SK-N-SH (cell line): ENCODE measurements at regions not wholly inside any gene's neighbourhood (a gene's known extent, or its start where the extent isn't known, plus 50 kb on each side); places are given as distances from the start of the nearest gene placed in this dataset.

ENCODE experiments used
- CTCF ChIA-PET: fragments of 300-600, 350-600 bp; formaldehyde crosslinking; extraction: SDS; loops from one replicate; lab custom pipeline; 2021; lab: Yijun Ruan, JAX
- POLR2A ChIA-PET: fragments of 350-600 bp; sonication (Branson Sonifier 250); formaldehyde crosslinking; extraction: SDS; loops from one replicate; lab custom pipeline; 2020; ENCODE audit warnings: antibody characterized with exemption, inconsistent platforms; lab: Yijun Ruan, JAX
- DNase-seq: peaks from one replicate; pipeline ENCODE4 v3.0.0; 2012
- H2AFZ ChIP-seq: fragments of 200-600 bp; sonication (generic); 2 replicates; pipeline ENCODE4 v1.8.1; 2016; ENCODE audit warnings: antibody characterized with exemption, mild to moderate bottlenecking, low read depth
- H3F3A ChIP-seq: fragments of 200-600 bp; sonication (generic); replicated peaks from 2 replicates; pipeline ENCODE3; 2016; ENCODE audit warnings: antibody characterized with exemption, mild to moderate bottlenecking; ENCODE audit not compliant: insufficient read depth
- H3K27ac ChIP-seq, 2 experiments: fragments of 200-500 bp in 1 of 2; fragments of 200-600 bp in 1 of 2; sonication (Bioruptor generic) in 1 of 2; sonication (generic), shearing (Covaris generic) in 1 of 2; 2 replicates each; pipeline versions ENCODE4 v1.5.1 to v1.6.1; 2014 to 2016; ENCODE audit warnings: low read depth in 2 of 2, inconsistent platforms in 1 of 2, low read length in 1 of 2, mild to moderate bottlenecking in 1 of 2, mixed read lengths in 1 of 2
- H3K27me3 ChIP-seq: fragments of 200-600 bp; sonication (generic), shearing (Covaris generic); 2 replicates; pipeline ENCODE4 v1.6.1; 2016; ENCODE audit warnings: mixed run types; ENCODE audit not compliant: insufficient read depth
- H3K36me3 ChIP-seq, 2 experiments: fragments of 200-500 bp in 1 of 2; fragments of 200-600 bp in 1 of 2; sonication (Bioruptor generic) in 1 of 2; sonication (generic) in 1 of 2; replicated peaks in 1 of 2; 2 replicates each; pipeline versions ENCODE3 to v1.5.1; 2014 to 2016; ENCODE audit warnings: low read length in 1 of 2, mild to moderate bottlenecking in 1 of 2; ENCODE audit not compliant: insufficient read depth in 2 of 2, control insufficient read depth in 1 of 2
- H3K4me1 ChIP-seq, 2 experiments: fragments of 200-500 bp in 1 of 2; fragments of 200-600 bp in 1 of 2; sonication (Bioruptor generic) in 1 of 2; sonication (generic), shearing (Covaris generic) in 1 of 2; 2 replicates each; pipeline versions ENCODE4 v1.5.1 to v1.6.1; 2014 to 2016; ENCODE audit warnings: low read depth in 1 of 2, low read length in 1 of 2, mixed run types in 1 of 2; ENCODE audit not compliant: insufficient read depth in 2 of 2, control insufficient read depth in 1 of 2
- H3K4me2 ChIP-seq: fragments of 200-600 bp; sonication (generic), shearing (Covaris generic); 2 replicates; pipeline ENCODE4 v1.6.1; 2017; ENCODE audit warnings: mixed run types
- H3K4me3 ChIP-seq, 2 experiments: fragments of 200-500 bp in 1 of 2; fragments of 200-600 bp in 1 of 2; sonication (Bioruptor generic) in 1 of 2; sonication (generic), shearing (Covaris generic) in 1 of 2; 2 replicates each; pipeline versions ENCODE4 v1.5.1 to v1.8.1; 2014 to 2016; ENCODE audit warnings: low read depth in 2 of 2, inconsistent platforms in 1 of 2, low read length in 1 of 2, mild to moderate bottlenecking in 1 of 2, mixed read lengths in 1 of 2, moderate library complexity in 1 of 2
- H3K79me2 ChIP-seq: fragments of 200-600 bp; sonication (generic); 2 replicates; pipeline ENCODE4 v1.8.1; 2017; ENCODE audit warnings: mild to moderate bottlenecking; ENCODE audit not compliant: insufficient read depth
- H3K9ac ChIP-seq: fragments of 200-600 bp; sonication (generic); 2 replicates; pipeline ENCODE4 v1.6.1; 2017; ENCODE audit warnings: mixed run types
- H3K9me2 ChIP-seq: fragments of 200-600 bp; sonication (generic); 2 replicates; pipeline ENCODE4 v1.6.1; 2017; ENCODE audit warnings: mixed run types
- H3K9me3 ChIP-seq: fragments of 200-600 bp; sonication (generic); 2 replicates; pipeline ENCODE4 v1.6.1; 2017; ENCODE audit warnings: mixed run types, mild to moderate bottlenecking, moderate library complexity
- H4K20me1 ChIP-seq: fragments of 200-600 bp; sonication (generic); 2 replicates; pipeline ENCODE4 v1.6.1; 2017; ENCODE audit warnings: mild to moderate bottlenecking, mixed run types; ENCODE audit not compliant: insufficient read depth
- ELF1 ChIP-seq: IDR thresholded peaks from 2 replicates; pipeline ENCODE4 v1.4.0; 2012
- FOSL2 ChIP-seq: IDR thresholded peaks from 2 replicates; pipeline ENCODE4 v1.4.0; 2012; ENCODE audit warnings: low read depth, mild to moderate bottlenecking, moderate library complexity, borderline replicate concordance
- FOXM1 ChIP-seq: IDR thresholded peaks from 2 replicates; pipeline ENCODE4 v1.4.0; 2012; ENCODE audit warnings: low read depth, mild to moderate bottlenecking
- GATA2 ChIP-seq: sonication (generic); formaldehyde crosslinking; IDR thresholded peaks from 2 replicates; pipeline ENCODE4 v1.5.0; 2020; ENCODE audit warnings: mild to moderate bottlenecking, missing genetic modification reagents
- MXI1 ChIP-seq: IDR thresholded peaks from 2 replicates; pipeline ENCODE4 v1.6.1; 2012; ENCODE audit warnings: mild to moderate bottlenecking, low read depth, low read length, improper control_type of control experiment
- NFIC ChIP-seq: IDR thresholded peaks from 2 replicates; pipeline ENCODE4 v1.4.0; 2012; ENCODE audit warnings: borderline replicate concordance
- NRF1 ChIP-seq: IDR thresholded peaks from 2 replicates; pipeline ENCODE4 v1.6.1; 2012; ENCODE audit warnings: low read depth, mild to moderate bottlenecking, low read length
- RAD21 ChIP-seq: IDR thresholded peaks from 2 replicates; pipeline ENCODE4 v1.6.1; 2012; ENCODE audit warnings: mild to moderate bottlenecking, low read length
- RXRA ChIP-seq: IDR thresholded peaks from 2 replicates; pipeline ENCODE4 v1.4.0; 2012; ENCODE audit warnings: low read depth, mild to moderate bottlenecking, borderline replicate concordance
- SMC3 ChIP-seq: IDR thresholded peaks from 2 replicates; pipeline ENCODE4 v1.6.1; 2012; ENCODE audit warnings: low read depth, low read length, improper control_type of control experiment
- TEAD4 ChIP-seq: IDR thresholded peaks from 2 replicates; pipeline ENCODE4 v1.4.0; 2012; ENCODE audit warnings: mild to moderate bottlenecking, borderline replicate concordance; ENCODE audit not compliant: insufficient read depth
- WGBS: methylation state at CpG from one replicate; pipeline ENCODE4 v1.1.6; 2017; ENCODE audit warnings: low lambda C conversion rate; 5-methylcytosine and 5-hydroxymethylcytosine counted together
- TF ChIP-seq, protein P1 (sequence below): fragments of 150-350 bp; IDR thresholded peaks from 2 replicates; pipeline ENCODE4 v1.6.1; 2016; ENCODE audit warnings: mild to moderate bottlenecking, low read depth, low read length
- TF ChIP-seq, protein P2 (sequence below): fragments of 200-600 bp; sonication (generic); IDR thresholded peaks from 2 replicates; pipeline ENCODE4 v1.6.1; 2017; ENCODE audit warnings: antibody characterized with exemption, mild to moderate bottlenecking, moderate library complexity
- TF ChIP-seq, protein P3 (sequence below): IDR thresholded peaks from 2 replicates; pipeline ENCODE4 v1.4.0; 2012; ENCODE audit warnings: low read depth, borderline replicate concordance
- TF ChIP-seq, protein P4 (sequence below): IDR thresholded peaks from 2 replicates; pipeline ENCODE4; 2012

DNA sequence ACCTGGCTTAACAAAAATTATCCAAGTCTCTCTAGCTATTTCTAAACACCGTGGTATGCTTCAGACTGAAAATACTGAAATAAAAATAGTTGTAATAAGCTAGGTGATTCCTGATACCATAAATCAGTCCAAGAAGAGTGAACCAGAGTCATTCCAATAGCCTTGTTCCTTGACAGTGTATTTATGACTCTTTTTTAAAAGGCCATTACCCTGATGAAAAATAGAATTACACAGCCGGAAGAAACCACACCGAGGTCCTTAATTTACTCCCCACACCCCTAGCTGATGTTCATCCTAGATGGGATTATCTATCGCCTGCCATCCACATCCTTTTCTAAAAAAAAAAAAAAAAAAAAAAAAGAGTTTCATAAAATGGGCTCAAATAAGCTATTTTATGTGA lies 457.6 kb upstream of the GRAMD2B start:
- POLR2A ChIA-PET = no interaction called here
- 70% methylated on average over 4 of the region's 4 CpGs for WGBS

DNA sequence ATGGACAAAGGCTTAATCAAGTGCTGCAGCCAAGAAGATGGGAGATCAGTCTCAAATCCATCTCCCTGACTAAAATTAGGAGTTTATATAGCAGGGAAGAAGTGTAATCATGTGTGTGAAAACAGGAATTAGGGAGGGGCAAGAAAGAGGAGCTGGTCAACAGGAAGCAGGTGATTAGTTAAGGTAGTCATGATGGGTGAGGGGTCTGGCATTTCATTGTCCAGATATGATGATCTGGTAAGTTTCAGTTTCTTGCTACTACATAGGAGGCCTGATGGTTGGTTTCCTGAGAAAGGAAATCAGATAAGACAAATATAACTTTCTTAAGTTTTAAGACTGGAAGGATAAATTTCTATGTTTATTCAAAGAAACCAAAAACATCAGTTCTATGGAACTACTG lies 455.6 kb upstream of the GRAMD2B start:
- Histone ChIP-seq H3K36me3 (no peaks in the 10 kb centered on the region), H3K9ac (no peak overlapping the region), H3K4me1 (peaks cover 0 to 3% of the 10 kb centered on the region in 2 experiments; a peak in 1 of 4 replicates), H3K9me3 (no peaks in the 10 kb centered on the region), H3K79me2 (no peaks in the 10 kb centered on the region), H3K27ac (no peak overlapping the region), H3K4me3 (no peak overlapping the region), H2AFZ (no peak overlapping the region), H3K9me2 (no peaks in the 10 kb centered on the region), H3K4me2 (no peak overlapping the region), H3K27me3 (no peaks in the 10 kb centered on the region; the same call in 1 of the 2 replicates), H4K20me1 (no peaks in the 10 kb centered on the region), H3F3A (no peaks in the 10 kb centered on the region)
- TF ChIP-seq TEAD4 (no peak), FOSL2 (no peak)
- ChIA-PET POLR2A (no interaction called here), CTCF (no interaction called here)
- no peak for DNase-seq

More for the DNA sequence above, 457.6 kb upstream of the GRAMD2B start:
- no peak for DNase-seq
- Histone ChIP-seq H3K9ac (no peak overlapping the region), H3K9me2 (no peaks in the 10 kb centered on the region), H3F3A (no peaks in the 10 kb centered on the region), H3K4me3 (no peak overlapping the region), H4K20me1 (no peaks in the 10 kb centered on the region), H3K79me2 (no peaks in the 10 kb centered on the region), H3K27me3 (no peaks in the 10 kb centered on the region; the same call in 1 of the 2 replicates), H3K27ac (no peak overlapping the region), H3K36me3 (no peaks in the 10 kb centered on the region), H2AFZ (no peak overlapping the region), H3K4me1 (peaks cover 0 to under 1% of the 10 kb centered on the region in 2 experiments; a peak in 1 of 4 replicates), H3K9me3 (no peaks in the 10 kb centered on the region), H3K4me2 (no peak overlapping the region)
- CTCF ChIA-PET = no interaction called here
- TF ChIP-seq GATA2 (CRISPR knock-in tag) (no peak), ELF1 (no peak), RXRA (no peak), NRF1 (no peak), MXI1 (no peak)

DNA sequence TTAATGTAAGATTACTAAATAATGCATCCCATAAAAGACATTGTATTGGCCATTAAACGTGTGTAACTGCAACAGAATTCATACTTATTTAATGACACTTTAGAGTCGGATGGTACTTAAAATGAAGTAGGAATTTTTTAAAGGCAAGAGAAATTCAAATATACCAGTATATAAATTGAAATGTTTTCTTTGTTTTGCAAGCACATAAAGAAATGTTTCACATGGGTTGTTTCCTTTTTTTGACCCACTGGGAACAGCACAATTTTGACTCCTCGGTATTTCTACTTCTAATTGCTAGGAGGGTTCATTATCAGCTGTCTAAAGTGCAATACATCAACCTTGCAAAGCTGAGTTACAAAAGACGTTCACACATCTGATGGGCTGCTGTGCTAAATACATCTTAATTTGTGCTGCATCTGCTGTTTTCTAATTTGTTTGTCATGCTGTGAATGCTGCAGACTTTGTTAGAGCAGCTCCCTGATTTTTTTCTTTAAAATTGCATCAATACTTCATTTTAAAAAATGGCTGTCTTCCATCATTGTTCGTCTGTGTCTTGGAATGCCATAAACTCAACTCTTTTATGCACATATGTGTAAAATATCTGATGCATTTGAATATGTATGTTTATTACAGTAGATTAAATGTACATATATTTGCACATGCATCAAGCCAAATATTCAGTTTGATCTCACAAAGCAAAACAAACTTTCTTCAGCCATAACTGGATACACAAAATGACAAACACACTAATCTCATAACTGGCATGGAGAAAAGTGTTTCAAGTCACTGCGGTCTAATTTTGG lies 454.0 kb upstream of the GRAMD2B start:
- CTCF ChIA-PET = interaction anchor here (1.8 kb wide), 1 partner anchor 9 kb away, joined by 4 read pairs; no protein-coding TSS in a partner anchor
- Histone ChIP-seq H3K79me2 (no peaks in the 10 kb centered on the region), H2AFZ (no peak overlapping the region), H3K27ac (no peak overlapping the region), H4K20me1 (no peaks in the 10 kb centered on the region), H3F3A (no peaks in the 10 kb centered on the region), H3K4me2 (no peak overlapping the region), H3K4me3 (no peak overlapping the region), H3K4me1 (peaks cover 0 to 3% of the 10 kb centered on the region in 2 experiments; a peak in 1 of 4 replicates), H3K27me3 (no peaks in the 10 kb centered on the region; the same call in 1 of the 2 replicates), H3K9me3 (no peaks in the 10 kb centered on the region), H3K9me2 (no peaks in the 10 kb centered on the region), H3K36me3 (no peaks in the 10 kb centered on the region), H3K9ac (no peak overlapping the region)
- no peak for DNase-seq
- POLR2A ChIA-PET = no interaction called here
- 49% methylated on average over 6 of the region's 6 CpGs for WGBS
- TF ChIP-seq SMC3 = no peak
- TF ChIP-seq, protein P1, sequence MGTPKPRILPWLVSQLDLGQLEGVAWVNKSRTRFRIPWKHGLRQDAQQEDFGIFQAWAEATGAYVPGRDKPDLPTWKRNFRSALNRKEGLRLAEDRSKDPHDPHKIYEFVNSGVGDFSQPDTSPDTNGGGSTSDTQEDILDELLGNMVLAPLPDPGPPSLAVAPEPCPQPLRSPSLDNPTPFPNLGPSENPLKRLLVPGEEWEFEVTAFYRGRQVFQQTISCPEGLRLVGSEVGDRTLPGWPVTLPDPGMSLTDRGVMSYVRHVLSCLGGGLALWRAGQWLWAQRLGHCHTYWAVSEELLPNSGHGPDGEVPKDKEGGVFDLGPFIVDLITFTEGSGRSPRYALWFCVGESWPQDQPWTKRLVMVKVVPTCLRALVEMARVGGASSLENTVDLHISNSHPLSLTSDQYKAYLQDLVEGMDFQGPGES = no peak
- no peak for TF ChIP-seq RXRA
- no peak for TF ChIP-seq FOXM1
- TF ChIP-seq, protein P2, sequence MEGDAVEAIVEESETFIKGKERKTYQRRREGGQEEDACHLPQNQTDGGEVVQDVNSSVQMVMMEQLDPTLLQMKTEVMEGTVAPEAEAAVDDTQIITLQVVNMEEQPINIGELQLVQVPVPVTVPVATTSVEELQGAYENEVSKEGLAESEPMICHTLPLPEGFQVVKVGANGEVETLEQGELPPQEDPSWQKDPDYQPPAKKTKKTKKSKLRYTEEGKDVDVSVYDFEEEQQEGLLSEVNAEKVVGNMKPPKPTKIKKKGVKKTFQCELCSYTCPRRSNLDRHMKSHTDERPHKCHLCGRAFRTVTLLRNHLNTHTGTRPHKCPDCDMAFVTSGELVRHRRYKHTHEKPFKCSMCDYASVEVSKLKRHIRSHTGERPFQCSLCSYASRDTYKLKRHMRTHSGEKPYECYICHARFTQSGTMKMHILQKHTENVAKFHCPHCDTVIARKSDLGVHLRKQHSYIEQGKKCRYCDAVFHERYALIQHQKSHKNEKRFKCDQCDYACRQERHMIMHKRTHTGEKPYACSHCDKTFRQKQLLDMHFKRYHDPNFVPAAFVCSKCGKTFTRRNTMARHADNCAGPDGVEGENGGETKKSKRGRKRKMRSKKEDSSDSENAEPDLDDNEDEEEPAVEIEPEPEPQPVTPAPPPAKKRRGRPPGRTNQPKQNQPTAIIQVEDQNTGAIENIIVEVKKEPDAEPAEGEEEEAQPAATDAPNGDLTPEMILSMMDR = no peak
- TF ChIP-seq, protein P3, sequence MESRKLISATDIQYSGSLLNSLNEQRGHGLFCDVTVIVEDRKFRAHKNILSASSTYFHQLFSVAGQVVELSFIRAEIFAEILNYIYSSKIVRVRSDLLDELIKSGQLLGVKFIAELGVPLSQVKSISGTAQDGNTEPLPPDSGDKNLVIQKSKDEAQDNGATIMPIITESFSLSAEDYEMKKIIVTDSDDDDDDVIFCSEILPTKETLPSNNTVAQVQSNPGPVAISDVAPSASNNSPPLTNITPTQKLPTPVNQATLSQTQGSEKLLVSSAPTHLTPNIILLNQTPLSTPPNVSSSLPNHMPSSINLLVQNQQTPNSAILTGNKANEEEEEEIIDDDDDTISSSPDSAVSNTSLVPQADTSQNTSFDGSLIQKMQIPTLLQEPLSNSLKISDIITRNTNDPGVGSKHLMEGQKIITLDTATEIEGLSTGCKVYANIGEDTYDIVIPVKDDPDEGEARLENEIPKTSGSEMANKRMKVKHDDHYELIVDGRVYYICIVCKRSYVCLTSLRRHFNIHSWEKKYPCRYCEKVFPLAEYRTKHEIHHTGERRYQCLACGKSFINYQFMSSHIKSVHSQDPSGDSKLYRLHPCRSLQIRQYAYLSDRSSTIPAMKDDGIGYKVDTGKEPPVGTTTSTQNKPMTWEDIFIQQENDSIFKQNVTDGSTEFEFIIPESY = no peak
- TF ChIP-seq, protein P4, sequence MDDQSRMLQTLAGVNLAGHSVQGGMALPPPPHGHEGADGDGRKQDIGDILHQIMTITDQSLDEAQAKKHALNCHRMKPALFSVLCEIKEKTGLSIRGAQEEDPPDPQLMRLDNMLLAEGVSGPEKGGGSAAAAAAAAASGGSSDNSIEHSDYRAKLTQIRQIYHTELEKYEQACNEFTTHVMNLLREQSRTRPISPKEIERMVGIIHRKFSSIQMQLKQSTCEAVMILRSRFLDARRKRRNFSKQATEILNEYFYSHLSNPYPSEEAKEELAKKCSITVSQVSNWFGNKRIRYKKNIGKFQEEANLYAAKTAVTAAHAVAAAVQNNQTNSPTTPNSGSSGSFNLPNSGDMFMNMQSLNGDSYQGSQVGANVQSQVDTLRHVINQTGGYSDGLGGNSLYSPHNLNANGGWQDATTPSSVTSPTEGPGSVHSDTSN = no peak
- TF ChIP-seq RAD21 = no peak
- no peak for TF ChIP-seq FOSL2
- no peak for TF ChIP-seq NFIC
- no peak for TF ChIP-seq MXI1
